ENCODE measurements at regions not wholly inside any gene's neighbourhood (a gene's known extent, or its start where the extent isn't known, plus 50 kb on each side); places are given as distances from the start of the nearest gene placed in this dataset.
"Not testable (repeated sequence)": the region's sequence is repeated elsewhere in the genome, so short reads cannot be mapped to it uniquely, and the experiment has no call there.

DNA sequence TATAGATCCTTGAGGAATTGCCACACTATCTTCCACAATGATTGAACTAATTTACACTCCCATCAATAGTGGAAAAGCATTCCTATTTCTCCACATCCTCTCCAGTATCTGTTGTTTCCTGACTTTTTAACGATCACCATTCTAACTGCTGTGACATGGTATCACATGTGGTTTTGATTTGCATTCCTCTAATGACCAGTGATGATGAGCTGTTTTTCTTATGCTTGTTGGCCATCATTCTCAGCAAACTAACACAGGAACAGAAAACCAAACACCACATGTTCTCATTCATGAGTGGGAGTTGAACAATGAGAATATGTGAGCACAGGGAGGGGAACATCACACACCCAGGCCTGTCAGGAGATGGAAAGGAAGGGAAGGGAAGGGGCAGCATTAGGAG lies 411.8 kb downstream of the BTG1 start:
- DNase-seq (ENCODE audit: low spot score) = not testable (repeated sequence)

DNA sequence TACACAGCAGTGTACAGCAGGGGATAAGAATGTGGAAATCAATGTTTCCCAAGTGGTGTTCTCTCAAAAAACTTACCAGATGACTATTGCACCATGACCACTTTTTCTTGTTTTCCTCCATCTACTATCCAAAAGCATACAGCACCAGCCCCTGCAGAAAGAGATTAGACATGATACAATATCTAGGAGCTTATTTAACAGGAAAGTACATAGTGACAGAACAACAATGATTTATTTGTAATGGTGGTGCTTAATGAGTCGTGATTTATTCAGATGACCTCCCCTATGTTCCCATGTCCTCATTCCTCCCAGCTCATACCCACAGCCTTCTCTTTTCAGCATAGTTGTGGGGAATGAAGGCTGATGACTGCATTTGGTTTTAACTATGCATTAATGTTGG lies 413.6 kb downstream of the BTG1 start:
- DNase-seq (ENCODE audit: low spot score) = no peak

DNA sequence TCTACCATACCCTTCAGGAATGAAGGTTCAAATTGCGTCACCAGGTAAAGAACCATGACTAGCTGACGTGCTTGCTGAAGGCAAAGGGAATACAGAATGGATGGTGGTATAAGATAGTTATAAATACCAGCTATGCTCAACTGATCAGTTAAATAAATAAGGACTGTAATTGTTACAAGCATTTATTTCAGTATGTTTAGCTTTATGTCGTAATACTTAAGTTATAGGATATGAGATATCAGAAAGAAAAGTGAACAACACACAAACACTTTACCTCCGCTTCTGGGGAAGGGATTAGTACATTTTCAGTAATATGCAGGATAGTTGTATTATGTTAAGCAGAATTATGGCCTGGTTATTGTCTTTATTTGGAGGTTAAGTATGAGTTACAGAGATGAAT lies 416.1 kb downstream of the BTG1 start:
- no peak for DNase-seq (ENCODE audit: low spot score)

DNA sequence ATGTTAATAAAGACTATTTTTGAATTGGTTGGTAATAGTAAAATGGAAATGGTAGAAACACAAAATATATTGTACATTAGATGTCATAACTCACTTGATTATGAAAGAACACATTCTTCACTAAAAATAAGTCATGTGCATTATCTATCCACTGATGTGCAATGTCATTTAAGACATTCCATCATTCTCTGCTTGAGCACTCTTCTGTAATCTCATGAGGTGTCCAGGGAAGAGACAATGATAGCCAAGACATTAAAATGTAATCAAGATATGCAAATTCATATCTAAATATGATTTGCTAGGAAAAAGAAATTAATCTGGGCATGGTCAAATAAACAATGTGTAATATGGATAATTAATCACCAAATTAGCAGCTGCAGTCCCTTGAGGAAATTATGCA lies 422.5 kb downstream of the BTG1 start:
- DNase-seq (ENCODE audit: low spot score) = no peak

DNA sequence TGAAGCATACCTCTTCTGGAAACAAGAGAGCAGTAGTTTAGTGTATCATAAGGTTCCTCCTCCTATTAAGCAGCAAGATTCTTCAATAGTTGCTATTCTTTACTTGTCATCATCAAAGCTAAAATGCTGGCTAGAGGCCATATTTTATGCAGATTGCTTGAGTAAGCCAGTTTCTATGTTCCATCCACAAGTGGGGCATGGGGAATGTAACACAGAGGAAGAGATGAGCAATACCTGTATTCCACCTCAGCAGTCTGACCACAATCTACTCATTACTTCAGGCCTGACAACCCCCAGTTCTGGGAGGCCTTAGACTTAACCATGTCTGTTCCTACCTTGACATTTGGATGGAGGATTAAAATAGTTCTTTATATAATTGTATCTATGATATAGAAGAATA lies 423.6 kb downstream of the BTG1 start:
- no peak for DNase-seq (ENCODE audit: low spot score)

DNA sequence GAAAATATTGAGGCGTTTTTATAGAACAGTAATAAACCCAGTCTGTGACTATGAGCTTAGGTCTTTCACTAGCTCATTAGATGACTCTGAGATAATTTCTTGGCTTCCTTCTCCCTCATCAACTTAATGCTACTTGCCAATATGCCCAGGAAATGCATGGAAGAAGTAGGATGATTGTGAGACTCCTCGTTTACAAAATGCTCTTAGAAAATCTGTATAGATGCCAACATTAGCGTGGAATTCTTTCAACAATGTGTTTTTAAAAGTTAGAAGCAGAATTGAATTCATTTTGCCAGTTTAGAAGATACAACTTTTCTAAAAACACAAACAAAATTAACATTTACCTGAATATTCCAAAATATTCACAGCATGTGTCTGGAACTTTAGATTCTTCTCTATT lies 424.6 kb downstream of the BTG1 start:
- DNase-seq (ENCODE audit: low spot score) = no peak

DNA sequence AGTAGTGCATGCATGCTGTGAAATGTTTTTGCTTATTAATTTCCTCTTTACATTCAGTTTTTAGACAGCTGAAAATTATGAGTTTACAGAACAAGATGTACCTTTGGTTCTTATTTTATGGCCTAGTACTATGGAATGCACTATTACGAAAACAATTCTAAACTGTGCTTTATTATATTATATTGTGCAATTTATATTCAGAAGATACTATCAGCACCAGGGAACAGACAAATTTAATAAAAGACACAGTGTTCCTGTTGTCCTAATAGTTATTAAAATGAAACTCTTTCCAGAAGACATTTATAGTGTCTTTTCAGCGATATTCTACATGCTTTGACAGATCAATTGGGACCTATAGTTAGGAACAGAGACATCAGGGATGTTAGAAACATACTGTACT lies 427.3 kb downstream of the BTG1 start:
- DNase-seq (ENCODE audit: low spot score) = no peak

DNA sequence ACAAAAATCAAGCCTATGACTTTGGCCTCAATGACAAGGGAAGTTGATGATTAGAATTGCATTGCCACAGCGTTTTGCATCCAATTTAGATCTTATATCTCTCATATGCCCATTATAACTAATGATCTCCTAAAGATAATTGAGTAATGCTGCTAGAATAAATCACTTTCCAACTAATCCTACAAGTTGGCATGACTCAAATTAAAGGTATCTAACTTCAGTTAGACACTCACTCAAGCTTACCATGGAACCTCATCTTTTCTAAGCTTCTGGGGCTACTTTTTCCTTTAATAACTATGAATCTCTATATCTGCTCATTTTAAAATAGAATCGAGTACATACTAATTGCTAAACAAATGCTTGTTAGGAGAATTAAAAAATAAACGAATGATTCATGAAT lies 427.8 kb downstream of the BTG1 start:
- no peak for DNase-seq (ENCODE audit: low spot score)

DNA sequence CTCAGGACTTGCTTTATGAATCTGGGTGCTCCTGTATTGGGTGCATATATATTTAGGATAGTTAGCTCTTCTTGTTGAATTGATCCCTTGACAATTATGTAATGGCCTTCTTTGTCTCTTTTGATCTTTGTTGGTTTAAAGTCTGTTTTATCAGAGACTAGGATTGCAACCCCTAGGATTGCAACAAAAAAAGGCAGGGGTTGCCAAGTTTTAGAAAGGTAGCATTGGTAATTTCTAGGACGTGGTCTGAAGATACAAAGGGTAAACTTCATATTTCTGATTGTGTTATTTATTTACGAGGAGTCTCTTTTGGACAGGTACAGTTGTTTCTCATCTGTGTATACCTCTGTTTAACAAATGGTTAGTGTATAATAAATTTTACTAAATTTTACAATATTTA lies 433.7 kb downstream of the BTG1 start:
- not testable (repeated sequence) for DNase-seq (ENCODE audit: low spot score)

DNA sequence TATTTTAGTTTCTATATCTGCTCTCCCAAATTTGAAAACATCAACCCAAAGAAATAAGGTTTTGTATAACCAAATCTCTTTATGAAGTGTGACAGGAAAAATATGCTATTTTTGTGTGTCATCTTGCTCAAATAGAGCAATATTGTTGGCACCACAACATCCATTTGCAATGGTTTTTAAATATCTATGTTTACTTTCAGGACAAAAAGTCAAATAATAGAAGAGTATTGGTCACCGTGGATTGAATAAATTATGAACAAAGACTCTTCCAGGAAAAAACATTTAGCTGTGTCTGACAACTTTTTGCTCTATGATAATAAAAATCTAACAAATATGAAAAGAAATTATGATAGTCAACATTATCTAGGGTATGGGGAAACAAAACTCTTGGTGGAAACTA lies 439.2 kb downstream of the BTG1 start:
- DNase-seq (ENCODE audit: low spot score) = no peak

DNA sequence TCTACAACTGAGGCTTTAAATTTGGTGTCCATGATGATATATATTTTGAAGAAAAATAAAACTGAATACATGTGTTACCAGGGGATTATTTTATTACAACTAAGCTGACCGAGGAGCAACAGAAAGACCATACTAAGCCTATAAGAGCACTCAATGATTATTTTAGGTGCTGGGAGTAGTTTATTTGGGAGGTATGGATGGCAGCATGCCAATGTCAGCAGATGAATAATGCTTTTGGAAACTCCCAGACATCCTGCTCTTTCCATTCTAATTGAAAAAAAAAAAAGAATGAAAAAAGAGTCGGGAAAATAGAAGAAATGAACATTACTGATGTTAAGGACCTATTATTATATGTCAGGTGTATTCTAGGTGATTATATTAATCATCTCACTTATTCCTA lies 441.2 kb downstream of the BTG1 start:
- no peak for DNase-seq (ENCODE audit: low spot score)

DNA sequence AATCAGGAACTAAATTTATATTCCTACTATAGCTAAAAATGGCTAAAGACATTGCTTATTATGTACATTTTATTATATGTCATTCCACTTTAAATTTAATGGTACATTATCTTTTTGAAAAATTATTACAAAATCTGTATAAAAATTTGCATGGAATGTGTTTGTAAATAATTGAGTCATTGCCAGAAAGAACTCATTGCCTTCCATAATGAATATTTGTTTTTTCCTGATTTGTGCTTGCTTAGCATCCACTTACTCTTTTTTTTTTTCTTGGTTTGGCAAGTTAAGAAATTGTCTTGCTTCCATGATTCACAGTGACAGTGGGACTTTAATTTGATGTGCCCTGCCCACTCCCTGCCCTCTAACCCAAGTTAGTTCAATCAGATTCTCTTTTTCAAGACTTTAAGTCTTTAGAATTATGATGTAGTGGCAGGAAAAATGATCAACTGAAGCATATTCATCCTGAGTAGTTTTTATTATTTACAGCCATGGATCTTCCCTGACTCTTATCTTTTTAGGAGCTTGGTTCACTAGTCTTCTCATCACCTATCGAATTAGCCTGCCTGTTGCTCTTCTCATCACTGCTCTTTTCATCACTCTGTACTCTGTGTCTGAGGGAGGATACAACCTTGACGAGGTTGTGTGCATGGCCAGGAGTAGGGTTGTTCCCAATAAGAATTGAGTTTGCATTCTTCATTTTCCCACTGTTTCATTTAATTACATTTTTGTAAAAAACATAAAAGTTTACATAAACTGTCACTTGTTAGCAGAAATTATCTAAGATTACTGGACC lies 442.0 kb downstream of the BTG1 start:
- DNase-seq (ENCODE audit: low spot score) = no peak

DNA sequence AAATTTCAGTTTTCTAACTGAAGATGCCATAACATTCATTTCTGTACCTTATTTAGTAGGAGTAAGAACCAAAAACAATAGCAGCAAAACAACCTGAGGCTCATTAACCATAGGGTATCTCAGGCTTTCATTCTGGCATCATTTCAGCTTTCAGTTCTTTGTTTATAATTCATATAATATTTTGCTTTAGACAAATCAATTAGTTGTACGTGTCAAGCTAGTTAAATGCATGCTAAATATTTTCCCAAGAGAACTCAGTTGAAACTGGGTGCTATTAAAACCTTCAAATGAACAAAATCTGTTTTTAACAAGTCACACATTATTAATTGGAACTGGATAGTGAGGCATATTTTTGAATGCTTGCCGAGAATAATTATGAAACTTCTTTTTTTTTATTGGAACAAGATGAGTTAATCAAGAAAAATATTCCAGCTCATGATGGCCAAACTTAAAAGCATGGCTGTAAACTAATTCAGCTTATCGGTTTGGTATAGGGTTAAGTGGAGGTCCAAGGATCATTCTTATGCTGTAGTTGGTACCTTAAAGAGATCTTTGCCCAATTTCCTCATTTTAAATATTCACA lies 442.7 kb downstream of the BTG1 start:
- no peak for DNase-seq (ENCODE audit: low spot score)

DNA sequence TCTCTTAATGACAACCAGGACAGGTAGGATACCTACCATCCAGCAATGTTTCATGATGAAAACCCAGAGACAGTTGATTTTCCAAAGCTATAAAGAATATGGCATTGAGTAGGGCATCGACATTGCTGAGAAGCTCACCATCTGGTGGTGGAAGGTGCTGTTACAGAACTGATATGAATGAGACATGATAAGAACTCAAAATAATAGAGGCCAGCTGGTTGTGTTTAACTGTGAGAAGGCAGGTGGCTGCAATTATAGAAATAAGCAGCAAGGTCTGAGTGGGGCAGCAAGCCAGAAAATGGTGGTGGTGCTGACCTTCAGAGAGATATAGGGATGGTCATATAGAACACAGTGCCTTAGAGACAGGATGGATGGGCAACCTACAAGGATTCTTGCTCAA lies 449.7 kb downstream of the BTG1 start:
- DNase-seq (ENCODE audit: low spot score) = no peak

DNA sequence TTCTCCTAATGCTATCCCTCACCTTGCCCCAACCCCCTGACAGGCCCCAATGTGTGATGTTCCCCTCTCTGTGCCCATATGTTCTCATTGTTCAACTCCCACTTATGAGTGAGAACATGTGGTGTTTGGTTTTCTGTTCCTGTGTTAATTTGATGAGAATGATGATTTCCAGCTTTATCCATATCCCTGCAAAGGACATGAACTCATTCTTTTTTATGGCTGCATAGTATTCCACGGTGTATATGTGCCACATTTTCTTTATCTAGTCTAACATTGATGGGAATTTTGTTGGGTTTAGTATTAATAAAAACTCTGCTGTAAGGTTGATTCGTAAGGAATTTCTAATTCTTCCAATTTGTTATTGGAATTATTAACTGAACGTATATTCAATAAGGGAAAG lies 450.2 kb downstream of the BTG1 start:
- not testable (repeated sequence) for DNase-seq (ENCODE audit: low spot score)

DNA sequence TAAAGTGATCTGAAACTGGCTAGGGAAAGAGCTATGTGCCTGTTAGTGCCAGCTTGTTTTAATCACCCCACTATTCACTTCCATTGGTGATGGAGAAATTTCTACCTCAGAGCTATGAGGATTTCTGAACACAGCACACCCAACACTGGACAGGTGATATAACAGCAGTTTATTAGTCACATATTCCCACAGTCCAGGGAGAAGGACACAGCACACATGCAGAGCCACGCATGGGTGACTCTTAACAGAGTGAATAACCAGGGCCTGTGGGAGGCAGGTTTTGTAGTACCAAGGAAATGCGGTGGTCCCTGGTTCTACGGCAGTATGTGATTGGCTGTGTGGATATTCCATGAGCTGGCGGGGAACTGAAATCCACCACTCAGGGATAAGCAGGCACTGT lies 455.1 kb downstream of the BTG1 start:
- DNase-seq (ENCODE audit: low spot score) = no peak

DNA sequence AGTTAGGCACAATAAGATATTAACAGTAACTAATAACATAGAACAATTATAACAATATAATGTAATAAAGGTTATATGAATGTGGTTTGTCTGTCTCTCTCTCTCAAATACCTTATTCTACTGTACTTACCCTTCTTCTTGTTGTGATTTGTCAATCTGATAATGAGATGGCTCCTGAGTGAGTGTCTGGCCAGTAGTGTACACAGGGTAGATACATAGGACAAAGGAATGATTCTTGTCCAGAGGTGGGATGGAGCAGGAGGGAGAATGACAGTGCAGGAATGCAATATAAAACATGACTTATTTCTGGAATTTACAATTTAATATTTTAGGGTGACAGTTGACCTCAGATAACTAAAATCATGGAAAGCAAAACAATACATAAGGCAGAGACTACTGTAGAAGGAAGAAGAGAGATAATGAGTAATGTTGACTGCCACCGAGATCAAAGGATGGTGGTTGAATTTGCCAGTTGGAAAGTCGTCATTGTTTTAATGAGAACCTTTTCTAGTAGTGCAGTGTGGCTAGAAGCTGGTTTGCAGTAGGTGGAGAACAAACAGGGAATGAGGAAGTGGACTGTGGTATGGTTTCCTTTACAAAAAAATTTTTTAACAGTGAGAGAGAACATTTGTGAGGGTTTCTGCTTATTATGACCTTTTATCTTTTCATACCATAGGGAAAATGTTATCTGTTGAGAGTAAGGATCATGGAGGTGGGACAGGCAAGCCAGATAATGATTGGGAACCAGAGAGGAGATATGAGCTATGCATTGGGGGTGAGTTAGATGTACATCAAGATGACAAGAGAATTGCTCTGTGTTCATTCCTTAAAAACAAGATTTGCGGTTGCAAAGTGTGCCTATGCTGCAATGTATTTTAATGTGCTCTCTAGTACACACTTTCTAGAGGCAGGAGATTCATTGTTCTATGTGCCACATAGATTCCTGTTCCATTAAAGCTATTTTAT lies 458.3 kb downstream of the BTG1 start:
- no peak for DNase-seq (ENCODE audit: low spot score)

DNA sequence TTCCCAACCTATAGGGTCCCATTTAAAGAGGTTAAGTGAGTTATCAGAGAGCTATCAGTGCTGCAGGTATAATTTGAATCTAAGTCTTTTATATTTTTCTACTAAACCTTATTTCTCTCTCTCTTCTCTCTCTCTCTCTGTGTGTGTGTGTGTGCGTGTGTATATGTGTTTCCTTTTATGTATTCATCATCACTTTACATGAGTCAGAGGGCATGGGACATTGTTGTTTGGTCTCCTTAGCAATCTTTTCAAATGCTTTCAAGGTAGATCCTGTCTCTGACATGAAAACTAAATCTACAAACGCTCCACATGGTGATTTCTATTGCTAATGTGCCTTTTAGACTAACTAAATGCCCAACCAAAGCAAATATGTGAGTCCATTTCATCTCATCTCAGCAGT lies 459.7 kb downstream of the BTG1 start:
- no peak for DNase-seq (ENCODE audit: low spot score)

DNA sequence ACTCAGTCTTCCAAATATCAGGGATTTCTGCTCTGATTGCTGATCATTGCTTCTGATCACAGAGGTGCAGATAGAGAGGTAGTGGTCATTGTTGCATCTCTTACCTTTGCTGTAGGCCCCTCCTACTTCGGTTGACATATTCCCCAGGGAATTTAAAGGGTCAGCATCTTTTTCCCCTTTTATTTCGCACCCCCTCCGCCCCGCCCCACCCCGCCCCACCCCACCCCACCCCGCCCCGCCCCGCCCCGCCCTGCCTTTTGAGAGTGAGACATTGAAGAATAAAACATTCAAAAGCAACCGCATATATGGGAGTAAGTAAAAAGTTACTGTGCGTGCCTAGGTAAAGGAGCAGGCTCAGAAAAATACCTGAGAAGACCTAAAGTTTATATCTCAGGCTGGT lies 463.9 kb downstream of the BTG1 start:
- DNase-seq (ENCODE audit: low spot score) = no peak

DNA sequence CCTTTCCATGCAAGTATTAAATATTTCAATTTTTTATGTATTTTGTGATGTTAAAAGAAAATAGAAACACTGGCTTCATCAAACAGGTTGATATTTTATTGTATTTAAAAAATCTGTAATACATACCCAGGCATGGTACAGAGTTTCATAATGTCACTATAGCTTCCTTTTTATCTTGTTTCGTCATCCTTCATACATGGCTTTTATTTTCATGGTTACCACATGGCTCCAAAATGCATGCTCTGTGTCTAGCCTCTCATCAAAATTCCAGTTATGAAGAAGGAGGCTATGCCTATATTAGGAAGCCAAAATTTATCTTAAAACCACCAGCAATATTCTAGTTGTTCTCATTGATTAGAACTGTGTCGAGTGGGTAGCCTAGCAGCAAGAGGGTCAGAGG lies 464.8 kb downstream of the BTG1 start:
- no peak for DNase-seq (ENCODE audit: low spot score)

DNA sequence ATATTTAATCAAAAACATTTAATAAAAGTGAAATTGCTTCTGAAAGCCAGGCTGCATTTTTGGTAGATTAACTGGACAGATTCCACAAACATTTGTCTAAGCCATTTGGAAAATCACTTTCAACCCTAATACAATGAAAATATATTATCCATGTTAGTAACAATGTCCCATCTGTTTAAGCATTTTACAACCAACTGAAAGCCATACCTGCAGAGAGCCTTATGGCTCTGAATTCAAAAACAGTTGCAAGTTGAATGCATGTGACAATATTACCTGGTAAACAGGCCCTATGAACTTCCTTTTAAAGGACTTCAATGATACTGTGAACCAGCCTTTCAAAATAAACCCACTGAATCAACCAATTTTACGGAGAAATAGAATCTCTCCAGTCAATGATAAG lies 468.1 kb downstream of the BTG1 start:
- DNase-seq (ENCODE audit: low spot score) = no peak

DNA sequence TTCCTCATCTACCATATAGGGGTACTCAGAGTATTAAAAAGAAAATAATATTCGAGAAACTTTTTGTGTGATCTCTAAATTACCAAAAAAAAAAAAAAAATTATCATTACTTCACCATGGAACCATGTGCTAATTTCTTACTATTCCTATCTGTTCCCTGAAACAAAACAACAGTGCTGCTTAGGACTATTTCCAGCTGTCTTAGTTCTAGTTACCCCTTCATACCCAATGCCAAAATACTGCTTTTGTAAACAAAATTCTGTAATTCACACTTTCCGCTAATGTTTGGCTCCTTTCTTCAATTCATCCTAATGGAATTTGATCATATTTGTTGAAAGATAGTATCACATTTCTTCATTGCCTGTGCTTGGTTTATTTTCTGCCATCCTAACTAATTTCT lies 470.2 kb downstream of the BTG1 start:
- DNase-seq (ENCODE audit: low spot score) = no peak

DNA sequence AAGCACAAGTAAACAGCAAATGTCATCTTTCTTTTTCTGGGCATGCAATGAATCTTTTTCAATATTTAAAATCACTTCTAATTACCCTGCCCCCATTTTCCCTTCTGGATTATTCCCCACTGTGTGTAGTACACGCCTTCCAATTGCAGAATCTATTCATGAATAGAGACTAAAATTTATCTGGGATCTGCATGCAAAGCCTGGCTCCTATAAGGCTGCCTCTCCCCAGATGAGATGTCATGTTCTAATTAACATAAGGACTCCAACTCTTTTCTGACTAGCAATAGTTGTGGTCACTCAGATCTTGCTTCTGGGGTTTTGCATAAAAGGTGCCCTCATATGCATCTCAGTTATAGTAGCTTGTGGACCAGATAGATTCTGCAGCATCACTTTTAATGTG lies 473.5 kb downstream of the BTG1 start:
- DNase-seq (ENCODE audit: low spot score) = no peak

All from NAMALWA (cell line).